Epithelial cell of esophagus (primary cell): ENCODE measurements at regions not wholly inside any gene's neighbourhood (a gene's known extent, or its start where the extent isn't known, plus 50 kb on each side); places are given as distances from the start of the nearest gene placed in this dataset.
A peak's percentile ranks its signal among the peaks of the same experiment; 100 is the strongest.

ENCODE experiments used
- DNase-seq: peaks from one replicate; pipeline ENCODE4 v3.0.0; 2010; ENCODE audit warnings: low read depth
- H3K4me3 ChIP-seq: 2 replicates; pipeline ENCODE4 v1.5.1; 2011; ENCODE audit warnings: mild to moderate bottlenecking, low read length, control low read depth
- TF ChIP-seq, protein P1 (sequence below): IDR thresholded peaks from 2 replicates; pipeline ENCODE4 v1.5.1; 2011; ENCODE audit warnings: low read depth, mild to moderate bottlenecking, low read length, control low read depth, inconsistent platforms; ENCODE audit not compliant: insufficient read depth; ENCODE audit errors: missing control alignments

DNA sequence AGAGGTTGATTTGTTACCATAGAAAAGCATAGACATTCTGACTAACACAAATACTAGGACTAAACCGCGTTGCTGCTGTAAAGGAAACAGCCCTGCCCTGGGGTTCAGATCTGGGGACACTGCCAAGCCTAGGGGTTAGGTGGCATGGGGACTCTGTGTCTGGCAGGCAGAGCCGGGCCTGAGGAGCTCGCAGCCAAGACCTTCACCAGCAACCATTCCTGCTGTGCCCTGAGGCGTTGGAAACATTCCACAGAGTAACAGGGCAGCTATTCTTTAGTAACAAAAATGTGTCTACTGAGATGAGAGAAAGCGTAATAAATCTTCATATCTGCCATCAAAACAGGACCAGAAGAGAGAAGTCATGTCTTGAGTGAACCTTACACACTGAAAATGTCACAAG is 280.5 kb downstream of the POM121L12 start:
- no peak overlapping the region for H3K4me3 ChIP-seq
- DNase-seq: no peak
- TF ChIP-seq, protein P1, sequence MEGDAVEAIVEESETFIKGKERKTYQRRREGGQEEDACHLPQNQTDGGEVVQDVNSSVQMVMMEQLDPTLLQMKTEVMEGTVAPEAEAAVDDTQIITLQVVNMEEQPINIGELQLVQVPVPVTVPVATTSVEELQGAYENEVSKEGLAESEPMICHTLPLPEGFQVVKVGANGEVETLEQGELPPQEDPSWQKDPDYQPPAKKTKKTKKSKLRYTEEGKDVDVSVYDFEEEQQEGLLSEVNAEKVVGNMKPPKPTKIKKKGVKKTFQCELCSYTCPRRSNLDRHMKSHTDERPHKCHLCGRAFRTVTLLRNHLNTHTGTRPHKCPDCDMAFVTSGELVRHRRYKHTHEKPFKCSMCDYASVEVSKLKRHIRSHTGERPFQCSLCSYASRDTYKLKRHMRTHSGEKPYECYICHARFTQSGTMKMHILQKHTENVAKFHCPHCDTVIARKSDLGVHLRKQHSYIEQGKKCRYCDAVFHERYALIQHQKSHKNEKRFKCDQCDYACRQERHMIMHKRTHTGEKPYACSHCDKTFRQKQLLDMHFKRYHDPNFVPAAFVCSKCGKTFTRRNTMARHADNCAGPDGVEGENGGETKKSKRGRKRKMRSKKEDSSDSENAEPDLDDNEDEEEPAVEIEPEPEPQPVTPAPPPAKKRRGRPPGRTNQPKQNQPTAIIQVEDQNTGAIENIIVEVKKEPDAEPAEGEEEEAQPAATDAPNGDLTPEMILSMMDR: no peak

- H3K4me3 ChIP-seq: no peak overlapping the region
- TF ChIP-seq, protein P1: no peak
These were observed 283.1 kb downstream of the POM121L12 start for GRCh38 chr7:53318566-53318965.

GRCh38 chr7:53325061-53325460 is 289.6 kb downstream of the POM121L12 start:
- H3K4me3 ChIP-seq: no peak overlapping the region
- DNase-seq: no peak
- TF ChIP-seq, protein P1: no peak

More at GRCh38 chr7:53318566-53318965, 283.1 kb downstream of the POM121L12 start:
- no peak for DNase-seq

DNA sequence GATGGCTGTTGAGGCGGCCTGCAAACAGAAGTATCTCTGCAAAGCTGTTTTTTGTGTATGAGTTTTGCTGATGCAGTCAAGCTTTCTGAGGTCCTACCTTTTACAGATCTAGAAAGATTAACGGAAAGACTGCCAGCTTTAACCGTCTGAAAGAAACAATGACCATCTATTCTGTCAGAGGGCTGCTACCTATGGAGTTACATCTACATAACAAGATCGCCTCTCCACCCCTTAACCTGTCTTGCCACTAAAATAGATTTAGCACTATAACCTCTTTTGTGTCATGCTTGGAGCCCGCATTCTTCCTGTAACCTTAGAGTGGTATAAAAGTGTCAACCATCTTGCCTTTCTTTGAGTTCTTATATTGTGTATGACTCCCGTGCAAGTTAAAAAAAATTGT is 291.2 kb downstream of the POM121L12 start:
- DNase-seq: no peak
- TF ChIP-seq, protein P1: no peak
- no peak overlapping the region for H3K4me3 ChIP-seq

GRCh38 chr7:53336105-53336668 is 300.8 kb downstream of the POM121L12 start:
- DNase-seq: no peak
- TF ChIP-seq, protein P1: no peak
- no peak overlapping the region for H3K4me3 ChIP-seq

DNA sequence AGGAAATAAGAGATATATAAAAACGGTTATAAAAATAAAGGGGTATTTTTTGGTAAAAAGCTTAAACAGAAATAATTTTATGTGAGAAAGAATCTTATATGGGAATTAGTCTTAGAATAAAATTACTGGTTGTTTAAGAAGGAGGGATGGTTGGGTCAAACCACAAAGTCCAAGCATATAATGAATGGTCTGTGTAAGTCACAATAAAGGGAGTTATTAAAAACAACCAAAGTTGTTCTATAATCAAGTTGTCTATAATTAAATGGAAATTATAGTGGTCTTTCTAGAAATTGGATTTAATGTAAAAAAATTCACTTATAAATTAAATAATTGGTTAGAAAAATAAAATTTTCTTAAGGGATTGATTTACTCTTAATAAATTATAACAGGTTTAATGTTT is 304.8 kb downstream of the POM121L12 start:
- TF ChIP-seq, protein P1: no peak
- no peak overlapping the region for H3K4me3 ChIP-seq
- DNase-seq: no peak

DNA sequence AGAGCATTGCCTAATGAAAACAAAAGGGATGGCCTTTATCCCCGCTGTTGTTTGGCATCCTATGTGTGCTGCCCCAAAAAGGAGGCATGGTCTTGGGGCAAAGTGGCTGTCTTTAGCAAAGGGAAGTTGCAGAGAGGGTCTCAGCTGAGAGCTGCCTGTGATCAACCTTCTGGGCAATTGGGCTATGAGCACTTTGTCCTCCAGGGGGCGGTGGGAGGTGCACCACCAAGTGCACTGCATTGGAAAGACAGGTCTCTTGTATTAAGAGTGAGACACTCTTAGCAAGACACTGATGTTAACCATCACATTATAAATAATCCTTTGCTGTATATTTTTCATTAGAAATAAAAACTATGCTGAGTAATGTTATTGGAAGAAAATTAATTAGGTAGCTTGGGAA is 314.8 kb downstream of the POM121L12 start:
- DNase-seq: peak; percentile 44
- TF ChIP-seq, protein P1: peak; percentile 64
- H3K4me3 ChIP-seq: no peak overlapping the region
